GM21515 (cell line): ENCODE measurements at regions not wholly inside any gene's neighbourhood (a gene's known extent, or its start where the extent isn't known, plus 50 kb on each side); places are given as distances from the start of the nearest gene placed in this dataset.
"Not testable (repeated sequence)": the region's sequence is repeated elsewhere in the genome, so short reads cannot be mapped to it uniquely, and the experiment has no call there.

ENCODE experiments used
- ATAC-seq: cut with Tn5 transposase; IDR thresholded peaks from one replicate; pipeline ENCODE4 v1.9.1; 2021; ENCODE audit not compliant: unreplicated experiment

DNA sequence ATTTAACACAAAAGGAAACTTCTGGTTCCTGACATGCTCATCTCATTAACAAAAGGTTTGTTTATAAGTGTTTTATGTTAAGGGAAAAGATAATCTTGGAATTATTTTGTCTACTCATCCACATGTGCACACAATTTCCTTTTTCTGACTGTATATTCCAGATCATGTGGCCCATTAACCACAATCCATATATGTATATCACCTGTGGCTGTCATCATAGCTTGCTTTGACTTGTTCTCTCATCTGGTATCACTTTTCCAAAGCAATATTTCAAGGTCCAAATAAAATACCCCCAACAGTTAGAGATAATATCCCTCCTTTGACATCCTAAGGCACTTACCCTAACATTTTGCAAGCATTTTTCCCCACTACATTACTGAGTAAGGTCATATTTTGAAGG is 856.1 kb downstream of the CDH11 start:
- ATAC-seq = no peak

GRCh38 chr16:64260631-64261401 is 861.0 kb downstream of the CDH11 start:
- ATAC-seq = not testable (repeated sequence)

DNA sequence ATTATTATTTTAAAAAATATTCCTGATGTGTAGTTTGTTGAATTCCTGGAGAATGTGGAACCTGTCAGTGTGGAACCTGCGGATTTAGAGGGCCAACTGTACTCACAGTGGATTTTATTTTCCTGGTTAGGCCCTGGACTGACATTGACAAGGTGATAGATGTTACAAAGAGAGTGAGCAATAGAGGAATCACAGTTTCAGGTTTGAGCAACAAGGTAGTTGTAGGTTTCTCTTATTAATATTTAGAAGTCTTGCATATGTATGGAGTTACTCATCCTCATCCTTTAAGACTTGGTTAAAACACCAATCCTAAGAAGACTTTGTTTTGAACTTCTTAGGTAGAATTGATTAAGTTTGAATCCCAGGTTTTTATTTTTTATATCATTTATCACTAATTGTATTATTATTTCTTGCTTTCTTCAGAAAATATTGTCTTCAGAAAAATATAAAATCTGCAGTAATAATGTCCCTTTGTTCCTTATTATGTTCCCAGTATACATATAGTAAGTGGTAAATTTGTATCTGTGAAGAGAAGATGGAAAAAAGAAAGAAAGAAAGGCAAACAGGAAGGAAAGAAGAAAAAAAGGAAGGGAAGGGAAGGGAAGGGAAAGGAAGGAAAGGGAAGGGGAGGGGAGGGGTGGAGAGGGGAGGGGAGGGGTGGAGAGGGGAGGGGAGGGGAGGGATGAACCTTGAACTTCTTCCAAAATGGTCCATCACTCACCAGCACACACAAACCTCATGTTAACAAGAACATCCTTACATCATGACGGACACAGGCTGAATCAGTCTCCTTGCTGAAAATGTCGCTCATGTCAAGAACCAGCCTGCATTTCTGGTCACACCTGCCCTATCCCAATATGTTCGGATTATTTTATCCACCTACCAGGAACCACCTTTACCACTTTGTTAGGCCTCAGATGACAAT is 867.2 kb downstream of the CDH11 start:
- no peak for ATAC-seq

DNA sequence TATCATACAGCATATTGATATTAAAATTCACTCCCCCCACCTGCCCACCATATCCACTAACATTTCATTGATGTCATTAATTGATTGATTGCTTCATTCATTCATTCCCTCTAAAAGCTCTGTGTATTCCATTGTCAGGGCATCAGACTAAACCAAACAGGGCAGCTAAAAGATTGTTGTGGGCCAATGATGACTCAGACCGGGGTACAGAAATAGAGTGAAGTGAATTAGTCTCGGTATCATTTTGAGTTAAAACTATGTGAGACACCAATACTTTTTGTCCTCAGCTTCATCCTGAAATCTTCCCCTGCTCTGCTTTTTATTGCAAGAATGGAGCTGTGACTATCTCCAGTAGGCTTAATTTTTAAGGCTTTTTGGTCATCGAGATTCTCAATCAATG is 868.3 kb downstream of the CDH11 start:
- ATAC-seq = no peak

DNA sequence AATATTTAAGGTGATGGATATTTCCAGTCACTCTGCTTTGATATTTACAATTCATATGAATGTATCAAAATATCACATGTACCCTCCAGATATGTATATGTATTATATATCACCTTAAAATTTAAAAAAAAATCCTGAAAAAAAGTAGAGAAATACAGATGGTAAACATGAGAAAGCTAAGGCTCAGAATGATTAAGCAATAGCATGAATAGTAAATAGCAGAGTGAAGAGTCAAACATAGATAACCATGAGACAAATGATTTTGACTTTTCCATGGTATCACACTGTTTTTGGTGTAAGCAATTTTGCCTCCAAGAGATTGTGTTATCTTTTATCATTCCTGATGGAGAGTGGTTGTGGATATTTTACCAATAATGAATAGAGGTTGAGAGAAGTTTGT is 868.8 kb downstream of the CDH11 start:
- ATAC-seq = no peak

GRCh38 chr16:64251742-64252141 is 870.1 kb downstream of the CDH11 start:
- no peak for ATAC-seq

- ATAC-seq = no peak
Measured at GRCh38 chr16:64250866-64251265, 871.0 kb downstream of the CDH11 start.

DNA sequence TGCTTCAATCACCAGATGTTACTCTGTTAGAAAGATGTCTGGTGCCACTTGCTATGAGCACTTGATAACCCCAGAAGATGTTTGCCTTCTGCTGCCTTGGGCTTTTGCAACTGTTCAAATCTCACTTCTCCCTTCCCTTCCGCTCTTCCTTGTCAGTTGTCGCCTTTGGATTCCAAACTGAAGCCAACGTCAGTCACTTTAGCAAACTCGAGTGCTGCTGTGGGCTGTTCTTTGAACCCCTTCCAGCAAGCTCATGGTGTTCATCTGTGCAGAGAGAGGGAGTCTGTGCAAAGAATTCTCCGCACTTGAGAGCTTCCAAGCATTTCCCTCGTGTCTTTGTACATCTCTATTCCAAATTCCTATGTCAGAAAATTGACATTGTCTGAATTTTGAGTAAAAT is 879.4 kb downstream of the CDH11 start:
- ATAC-seq = no peak

GRCh38 chr16:64240586-64240985 is 881.3 kb downstream of the CDH11 start:
- no peak for ATAC-seq

- ATAC-seq = no peak
Measured at GRCh38 chr16:64238571-64238970, 883.3 kb downstream of the CDH11 start.

DNA sequence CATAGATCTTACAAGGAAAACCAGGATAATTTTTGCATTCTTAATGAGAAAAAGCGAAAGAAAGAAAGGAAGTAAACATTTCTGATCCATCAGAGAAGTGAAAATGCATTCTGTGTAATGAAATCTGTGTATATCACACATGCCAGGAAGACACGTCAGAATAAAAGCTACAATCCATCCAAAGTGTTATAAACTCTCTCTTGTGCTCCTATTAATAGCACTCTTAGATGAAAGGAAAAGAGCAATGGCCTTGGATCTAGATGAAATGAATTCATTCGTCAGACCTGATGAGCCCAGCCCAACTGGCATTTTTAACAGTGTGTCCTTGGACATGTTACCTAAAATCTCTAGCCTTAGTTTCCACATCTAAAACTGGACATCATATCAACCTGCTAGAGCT is 885.5 kb downstream of the CDH11 start:
- ATAC-seq = no peak

- ATAC-seq = no peak
Measured at GRCh38 chr16:64234200-64234599, 887.7 kb downstream of the CDH11 start.

DNA sequence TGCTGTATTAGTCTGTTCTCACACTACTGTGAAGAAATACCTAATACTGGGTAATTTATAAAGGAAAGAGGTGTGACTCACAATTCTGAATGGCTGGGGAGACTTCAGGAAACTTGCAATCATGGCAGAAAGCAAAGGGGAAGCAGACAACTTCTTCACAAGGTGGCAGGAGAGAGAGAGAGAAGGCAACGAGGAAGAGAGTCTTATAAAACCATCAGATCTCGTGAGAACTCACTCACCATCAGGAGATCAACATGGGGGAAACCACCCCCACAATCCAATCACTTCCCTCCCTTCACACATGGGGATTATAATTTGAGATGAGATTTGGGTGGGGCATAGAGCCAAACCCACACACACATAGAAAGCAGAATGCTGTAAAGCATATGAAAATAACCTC is 896.2 kb downstream of the CDH11 start:
- no peak for ATAC-seq

DNA sequence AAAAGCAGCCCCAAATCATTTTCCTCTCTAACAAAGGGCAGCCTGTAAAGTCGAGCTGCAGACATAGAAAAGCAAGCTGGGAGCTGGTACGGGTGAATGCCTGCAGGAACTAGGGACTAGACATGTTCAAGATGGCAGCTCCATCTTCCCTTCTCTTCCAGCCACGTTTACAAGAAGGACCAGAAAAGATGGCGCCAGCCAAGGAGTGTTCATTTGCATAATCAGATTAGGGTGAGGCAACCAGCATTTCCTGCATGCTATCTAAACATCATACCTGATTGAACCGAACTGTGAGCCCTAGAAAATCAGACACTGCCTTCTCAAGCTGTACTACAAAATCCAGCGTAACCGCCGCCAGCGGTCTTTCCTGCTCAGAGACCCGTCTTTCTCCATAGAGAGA is 896.8 kb downstream of the CDH11 start:
- no peak for ATAC-seq

DNA sequence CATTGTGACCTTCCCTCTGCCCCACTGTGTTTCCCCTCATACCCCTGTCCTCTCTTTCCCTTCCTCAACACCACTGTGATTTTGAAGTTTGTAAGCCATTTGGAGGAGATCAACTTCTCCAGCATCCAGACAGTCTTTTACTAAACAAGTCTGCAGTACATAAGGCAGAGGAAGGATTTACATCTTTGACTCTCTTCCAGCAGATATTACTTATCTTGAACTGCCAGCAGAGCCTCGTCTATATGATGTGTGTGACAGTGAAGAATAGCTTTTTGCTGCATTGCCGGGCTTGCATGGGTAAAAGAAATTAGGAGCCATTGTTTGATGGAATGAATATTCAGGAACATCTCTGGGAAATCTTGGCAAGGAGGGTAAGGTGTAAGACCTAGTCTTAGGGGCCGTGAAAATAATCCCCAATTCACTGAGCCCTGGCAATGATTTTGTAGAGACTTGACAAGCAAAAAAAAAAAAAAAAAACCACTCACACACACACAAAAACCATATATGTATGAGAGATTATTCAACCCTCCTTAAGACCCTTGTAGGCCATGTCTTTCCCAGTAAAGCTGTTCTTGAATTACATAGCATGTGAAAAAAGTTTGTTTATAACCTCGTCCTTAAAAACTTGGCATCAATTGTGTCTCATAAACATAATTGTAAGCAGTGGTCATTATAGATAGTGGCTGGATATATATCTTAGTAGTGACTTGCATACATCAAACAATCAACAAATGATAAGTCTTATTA is 903.9 kb downstream of the CDH11 start:
- no peak for ATAC-seq

GRCh38 chr16:64215730-64216129 is 906.1 kb downstream of the CDH11 start:
- ATAC-seq = no peak

DNA sequence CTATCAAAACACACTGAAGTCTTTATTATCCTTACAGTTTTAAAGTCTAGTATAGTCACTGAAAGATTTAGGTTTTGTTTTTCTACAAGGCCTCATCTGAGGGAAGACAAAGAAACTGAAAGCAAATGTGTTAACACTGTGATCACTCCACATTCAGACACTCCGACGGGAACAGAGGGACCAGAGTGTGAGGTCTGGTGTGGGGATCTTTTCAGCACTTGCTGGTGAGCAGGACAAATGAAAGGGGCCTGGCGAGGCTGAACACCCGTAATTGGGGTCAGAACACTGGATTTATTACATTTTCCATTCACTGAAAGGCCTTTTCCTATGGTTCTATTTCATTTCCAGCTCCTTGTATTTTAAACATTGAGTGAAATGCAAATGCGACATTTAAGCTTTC is 910.5 kb downstream of the CDH11 start:
- ATAC-seq = no peak

DNA sequence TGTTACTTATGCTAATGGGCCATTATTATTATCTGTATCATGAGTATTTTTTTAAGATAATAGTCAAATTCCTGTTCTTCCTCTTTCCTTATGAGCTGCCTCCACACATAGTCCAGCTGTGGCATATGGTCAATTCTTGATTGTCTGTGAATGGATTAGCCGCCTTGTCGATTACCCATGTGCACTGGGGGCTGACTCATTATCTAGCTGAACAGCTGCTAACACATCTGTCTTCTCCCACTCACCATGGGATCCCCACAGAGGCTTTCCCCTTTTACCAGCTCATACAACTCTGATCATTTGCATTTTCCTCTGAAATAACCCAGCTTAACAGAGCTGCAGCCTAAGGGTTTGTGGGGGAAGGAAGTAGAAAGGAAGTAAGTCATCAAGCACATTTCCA is 915.0 kb downstream of the CDH11 start:
- no peak for ATAC-seq

GRCh38 chr16:64203126-64203525 is 918.7 kb downstream of the CDH11 start:
- no peak for ATAC-seq

DNA sequence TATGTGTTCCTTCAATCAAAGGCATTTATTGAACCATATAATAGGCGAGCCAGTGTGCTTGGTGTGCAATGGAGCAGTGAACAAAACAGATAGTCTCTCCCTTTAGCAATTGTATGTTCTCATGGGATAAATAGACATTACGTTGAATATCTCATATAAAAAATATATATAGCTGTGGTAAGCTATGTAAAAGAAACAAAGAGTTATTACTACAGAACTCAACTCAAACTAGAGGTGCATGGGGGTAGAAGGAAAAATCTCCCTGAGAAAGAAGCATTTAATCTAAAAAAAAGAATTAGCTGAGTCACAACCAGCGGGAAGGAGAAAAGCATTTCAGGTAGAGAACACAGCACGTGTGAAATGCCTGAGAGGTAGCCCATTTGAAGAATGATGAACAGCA is 919.3 kb downstream of the CDH11 start:
- ATAC-seq = no peak

DNA sequence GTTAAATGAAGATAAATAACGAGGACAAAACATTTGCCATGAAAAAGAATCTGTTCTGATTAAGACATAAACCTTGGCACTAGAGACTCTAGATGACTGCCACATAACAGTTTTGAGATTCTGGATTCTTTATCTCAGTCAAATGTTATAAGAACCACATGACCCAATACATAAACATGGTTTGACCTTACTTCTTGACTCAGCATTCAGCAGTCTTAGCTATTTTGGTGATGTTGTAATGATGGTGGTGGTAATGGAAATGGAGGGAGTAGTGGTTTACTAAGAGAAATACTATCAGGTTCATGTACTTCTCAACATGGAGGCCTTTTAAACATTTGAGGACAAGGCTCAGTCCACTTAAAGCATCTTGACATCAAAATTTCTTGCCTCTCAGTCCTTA is 925.4 kb downstream of the CDH11 start:
- no peak for ATAC-seq

- no peak for ATAC-seq
Measured at GRCh38 chr16:64185954-64186353, 935.9 kb downstream of the CDH11 start.
